ENCODE measurements at regions not wholly inside any gene's neighbourhood (a gene's known extent, or its start where the extent isn't known, plus 50 kb on each side); places are given as distances from the start of the nearest gene placed in this dataset.

DNA sequence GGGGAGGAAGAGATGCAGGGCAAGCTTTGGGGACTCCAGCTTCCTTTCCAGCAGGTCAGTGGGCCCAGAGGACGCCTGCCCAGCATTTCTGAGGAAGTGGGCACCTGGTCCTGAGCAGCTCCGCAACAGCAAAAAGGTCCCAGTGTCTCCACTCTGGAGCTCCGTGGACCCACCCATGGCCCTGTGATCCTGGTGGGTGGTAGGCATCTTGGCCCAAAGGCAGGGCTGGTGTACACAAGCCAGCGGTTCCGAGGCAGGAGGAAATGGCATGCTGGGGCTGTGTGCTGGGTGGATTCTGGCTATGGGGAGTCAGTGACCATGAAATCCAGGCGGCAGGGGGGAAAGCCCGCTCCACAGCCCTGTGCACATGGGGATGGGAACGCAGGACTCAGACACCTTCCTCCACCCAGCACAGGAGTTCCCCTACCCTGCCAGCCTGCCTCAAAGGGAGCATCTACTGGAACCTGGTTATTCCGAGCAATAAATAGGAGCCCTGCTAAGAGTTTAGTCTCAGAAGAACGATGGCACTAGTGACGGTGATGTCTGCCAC, 206.0 kb downstream of the GLI2 start:
- no peak for ATAC-seq (ENCODE audit: low read depth)
- no peaks in the 10 kb centered on the region for H3K9me3 ChIP-seq (ENCODE audit: severe bottlenecking)
- TF ChIP-seq, protein P1, sequence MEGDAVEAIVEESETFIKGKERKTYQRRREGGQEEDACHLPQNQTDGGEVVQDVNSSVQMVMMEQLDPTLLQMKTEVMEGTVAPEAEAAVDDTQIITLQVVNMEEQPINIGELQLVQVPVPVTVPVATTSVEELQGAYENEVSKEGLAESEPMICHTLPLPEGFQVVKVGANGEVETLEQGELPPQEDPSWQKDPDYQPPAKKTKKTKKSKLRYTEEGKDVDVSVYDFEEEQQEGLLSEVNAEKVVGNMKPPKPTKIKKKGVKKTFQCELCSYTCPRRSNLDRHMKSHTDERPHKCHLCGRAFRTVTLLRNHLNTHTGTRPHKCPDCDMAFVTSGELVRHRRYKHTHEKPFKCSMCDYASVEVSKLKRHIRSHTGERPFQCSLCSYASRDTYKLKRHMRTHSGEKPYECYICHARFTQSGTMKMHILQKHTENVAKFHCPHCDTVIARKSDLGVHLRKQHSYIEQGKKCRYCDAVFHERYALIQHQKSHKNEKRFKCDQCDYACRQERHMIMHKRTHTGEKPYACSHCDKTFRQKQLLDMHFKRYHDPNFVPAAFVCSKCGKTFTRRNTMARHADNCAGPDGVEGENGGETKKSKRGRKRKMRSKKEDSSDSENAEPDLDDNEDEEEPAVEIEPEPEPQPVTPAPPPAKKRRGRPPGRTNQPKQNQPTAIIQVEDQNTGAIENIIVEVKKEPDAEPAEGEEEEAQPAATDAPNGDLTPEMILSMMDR (IDR thresholded peaks at IDR 0.05; ENCODE audit: poor library complexity, severe bottlenecking), result no peak
- no peak overlapping the region for H3K4me3 ChIP-seq (ENCODE audit: severe bottlenecking)
- no peak for DNase-seq (ENCODE audit: low spot score)
- H3K36me3 ChIP-seq (ENCODE audit: low read depth), result no peaks in the 10 kb centered on the region
- H3K4me1 ChIP-seq (ENCODE audit: insufficient read depth, poor library complexity, severe bottlenecking), result peaks cover 19% of the 10 kb centered on the region
- no peak overlapping the region for H3K27ac ChIP-seq (ENCODE audit: poor library complexity, severe bottlenecking)
- no peaks in the 10 kb centered on the region for H3K27me3 ChIP-seq (ENCODE audit: insufficient read depth, poor library complexity, severe bottlenecking)

DNA sequence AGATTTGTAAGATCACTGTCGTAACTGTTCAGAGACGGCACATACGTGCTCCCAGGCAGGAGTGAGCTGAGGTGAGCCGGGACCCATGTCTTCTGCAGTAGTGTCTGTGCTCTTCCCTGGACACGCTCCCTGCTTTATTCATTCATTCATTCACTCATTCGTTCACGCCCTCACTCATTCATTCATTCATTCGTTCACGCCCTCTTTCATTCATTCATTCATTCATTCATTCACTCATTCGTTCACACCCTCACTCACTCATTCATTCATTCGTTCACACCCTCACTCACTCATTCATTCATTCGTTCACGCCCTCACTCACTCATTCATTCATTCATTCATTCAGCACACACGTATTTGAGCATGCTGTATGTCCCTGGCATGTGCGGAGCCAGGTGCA, 207.0 kb downstream of the GLI2 start:
- Histone ChIP-seq H3K27me3 (ENCODE audit: insufficient read depth, poor library complexity, severe bottlenecking) (no peaks in the 10 kb centered on the region), H3K9me3 (ENCODE audit: severe bottlenecking) (no peaks in the 10 kb centered on the region), H3K36me3 (ENCODE audit: low read depth) (no peaks in the 10 kb centered on the region), H3K27ac (ENCODE audit: poor library complexity, severe bottlenecking) (no peak overlapping the region), H3K4me1 (ENCODE audit: insufficient read depth, poor library complexity, severe bottlenecking) (peaks cover 12% of the 10 kb centered on the region), H3K4me3 (ENCODE audit: severe bottlenecking) (no peak overlapping the region)
- TF ChIP-seq, protein P1 (IDR thresholded peaks at IDR 0.05; ENCODE audit: poor library complexity, severe bottlenecking), result no peak
- ATAC-seq (ENCODE audit: low read depth) (no peak), DNase-seq (ENCODE audit: low spot score) (no peak)

DNA sequence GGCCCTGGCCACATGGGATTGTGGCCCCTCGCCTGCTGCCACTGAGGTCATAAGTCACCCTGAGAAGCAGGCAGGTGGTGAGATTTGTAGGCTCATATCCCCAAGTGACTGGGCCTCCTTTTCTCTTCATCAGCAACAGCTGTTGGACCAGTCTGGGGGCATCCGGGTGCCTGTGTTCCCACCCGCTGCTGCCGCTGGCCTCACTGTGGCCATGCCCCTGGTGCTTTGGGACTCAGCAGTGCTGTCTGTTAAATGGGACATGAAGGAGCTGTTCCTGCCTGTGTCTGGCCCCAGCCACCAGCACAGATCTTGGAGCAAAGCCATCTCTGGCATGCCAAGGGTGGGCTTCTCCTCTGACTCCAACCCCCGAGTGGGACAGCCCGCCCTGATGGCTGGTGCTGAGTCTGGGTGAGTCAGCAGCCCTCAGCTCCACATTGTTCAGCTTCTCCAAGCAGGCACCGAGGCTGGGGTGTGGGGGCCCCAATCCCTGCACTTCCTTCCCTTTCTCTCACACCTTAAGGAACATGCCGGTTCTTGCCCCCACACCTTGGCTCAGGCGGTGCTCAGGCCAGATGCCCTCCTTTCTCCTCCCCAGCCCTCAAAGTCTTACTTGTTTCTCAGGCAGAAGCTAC, 207.9 kb downstream of the GLI2 start:
- DNase-seq (ENCODE audit: low spot score) (no peak), ATAC-seq (ENCODE audit: low read depth) (peak; percentile 76)
- peak overlapping the region; percentile 5 for H3K27ac ChIP-seq (ENCODE audit: poor library complexity, severe bottlenecking)
- H3K27me3 ChIP-seq (ENCODE audit: insufficient read depth, poor library complexity, severe bottlenecking), result no peaks in the 10 kb centered on the region
- TF ChIP-seq, protein P1 (IDR thresholded peaks at IDR 0.05; ENCODE audit: poor library complexity, severe bottlenecking), result no peak
- H3K4me1 ChIP-seq (ENCODE audit: insufficient read depth, poor library complexity, severe bottlenecking), result peaks cover 9% of the 10 kb centered on the region
- H3K36me3 ChIP-seq (ENCODE audit: low read depth), result no peaks in the 10 kb centered on the region
- H3K9me3 ChIP-seq (ENCODE audit: severe bottlenecking), result no peaks in the 10 kb centered on the region
- H3K4me3 ChIP-seq (ENCODE audit: severe bottlenecking), result no peak overlapping the region

DNA sequence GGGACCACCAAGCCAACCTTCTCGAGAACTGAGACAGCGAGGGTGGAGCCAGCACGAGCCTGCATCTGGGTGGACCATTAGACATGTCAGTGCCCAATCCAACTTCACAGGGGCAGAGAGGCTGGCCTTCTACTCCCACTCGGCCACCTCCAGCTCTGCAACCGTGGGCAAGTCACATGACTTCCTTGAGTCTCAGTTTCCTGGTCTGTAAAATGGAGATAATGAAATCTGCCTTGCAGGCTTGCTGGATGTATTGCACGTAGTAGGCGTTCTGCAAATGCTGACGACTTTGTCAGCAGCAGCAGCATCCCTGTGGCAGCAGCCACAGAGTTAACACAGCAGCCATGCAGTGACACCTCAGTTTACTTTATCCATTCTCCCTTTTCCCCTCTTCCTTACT, 208.9 kb downstream of the GLI2 start:
- no peak for ATAC-seq (ENCODE audit: low read depth)
- no peak for DNase-seq (ENCODE audit: low spot score)
- TF ChIP-seq, protein P1 (IDR thresholded peaks at IDR 0.05; ENCODE audit: poor library complexity, severe bottlenecking), result no peak
- peaks cover 9% of the 10 kb centered on the region for H3K4me1 ChIP-seq (ENCODE audit: insufficient read depth, poor library complexity, severe bottlenecking)
- no peaks in the 10 kb centered on the region for H3K27me3 ChIP-seq (ENCODE audit: insufficient read depth, poor library complexity, severe bottlenecking)
- no peak overlapping the region for H3K4me3 ChIP-seq (ENCODE audit: severe bottlenecking)
- H3K9me3 ChIP-seq (ENCODE audit: severe bottlenecking), result no peaks in the 10 kb centered on the region
- H3K36me3 ChIP-seq (ENCODE audit: low read depth), result no peaks in the 10 kb centered on the region
- no peak overlapping the region for H3K27ac ChIP-seq (ENCODE audit: poor library complexity, severe bottlenecking)

DNA sequence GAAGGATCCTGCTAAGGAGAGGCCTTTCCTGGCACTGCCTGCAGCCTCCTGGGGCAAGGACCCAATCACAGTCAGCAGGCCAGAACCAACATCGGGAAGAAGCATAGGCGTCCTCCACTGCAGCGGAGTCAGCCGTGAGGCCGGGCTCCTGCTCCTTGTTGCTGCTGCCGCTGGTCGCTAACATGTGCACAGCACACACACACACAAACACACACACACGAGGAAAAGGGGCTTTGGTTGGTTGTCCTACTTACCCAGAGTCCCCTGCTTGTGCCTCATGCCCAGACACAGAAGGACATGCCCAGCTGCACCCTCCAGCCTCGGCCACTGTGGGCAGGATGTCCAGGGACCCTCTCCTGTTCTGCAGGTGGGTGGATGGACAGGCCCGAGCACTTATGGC, 209.4 kb downstream of the GLI2 start:
- Histone ChIP-seq H3K27ac (ENCODE audit: poor library complexity, severe bottlenecking) (no peak overlapping the region), H3K36me3 (ENCODE audit: low read depth) (no peaks in the 10 kb centered on the region), H3K9me3 (ENCODE audit: severe bottlenecking) (no peaks in the 10 kb centered on the region), H3K4me3 (ENCODE audit: severe bottlenecking) (no peak overlapping the region), H3K4me1 (ENCODE audit: insufficient read depth, poor library complexity, severe bottlenecking) (peaks cover 9% of the 10 kb centered on the region), H3K27me3 (ENCODE audit: insufficient read depth, poor library complexity, severe bottlenecking) (no peaks in the 10 kb centered on the region)
- TF ChIP-seq, protein P1 (IDR thresholded peaks at IDR 0.05; ENCODE audit: poor library complexity, severe bottlenecking), result no peak
- ATAC-seq (ENCODE audit: low read depth) (no peak), DNase-seq (ENCODE audit: low spot score) (no peak)

All from RWPE2 (cell line).